SH-SY5Y (cell line): ENCODE measurements at regions not wholly inside any gene's neighbourhood (a gene's known extent, or its start where the extent isn't known, plus 50 kb on each side); places are given as distances from the start of the nearest gene placed in this dataset.

Experiments
- GATA2 ChIP-seq: IDR thresholded peaks from 2 replicates; pipeline ENCODE4 v1.6.1; 2011; ENCODE audit warnings: mild to moderate bottlenecking, low read depth, low read length
- GATA3 ChIP-seq: IDR thresholded peaks from 2 replicates; pipeline ENCODE4 v1.6.1; 2011; ENCODE audit warnings: low read depth, mild to moderate bottlenecking, low read length, moderate library complexity

GRCh38 chr1:234549447-234550021 is 60.4 kb downstream of the IRF2BP2 start:
- TF ChIP-seq GATA2 (no peak), GATA3 (no peak)
